ENCODE measurements at regions not wholly inside any gene's neighbourhood (a gene's known extent, or its start where the extent isn't known, plus 50 kb on each side); places are given as distances from the start of the nearest gene placed in this dataset.

DNA sequence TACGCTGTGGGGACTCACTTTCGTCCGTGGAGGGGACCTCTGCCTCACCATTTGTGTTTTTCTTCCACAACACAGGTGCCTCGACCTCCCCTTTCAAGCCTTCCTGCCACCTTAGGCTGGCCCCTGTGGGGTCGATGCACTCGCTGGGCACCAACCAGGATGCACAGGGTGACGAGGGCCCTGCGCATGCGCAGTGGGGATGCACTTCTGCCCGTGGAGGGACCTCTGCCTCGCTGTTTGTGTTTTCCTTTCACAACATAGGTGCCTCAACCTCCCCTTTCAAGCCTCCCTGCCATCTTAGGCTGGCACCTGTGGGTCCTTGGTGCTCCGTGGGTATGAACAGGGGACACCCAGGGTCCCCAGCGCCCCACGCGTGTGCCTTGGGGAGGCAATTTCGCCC lies 356.8 kb downstream of the ALG10 start:
- no peak for DNase-seq (ENCODE audit: extremely low read depth, low read depth)
- TF ChIP-seq, protein P1, sequence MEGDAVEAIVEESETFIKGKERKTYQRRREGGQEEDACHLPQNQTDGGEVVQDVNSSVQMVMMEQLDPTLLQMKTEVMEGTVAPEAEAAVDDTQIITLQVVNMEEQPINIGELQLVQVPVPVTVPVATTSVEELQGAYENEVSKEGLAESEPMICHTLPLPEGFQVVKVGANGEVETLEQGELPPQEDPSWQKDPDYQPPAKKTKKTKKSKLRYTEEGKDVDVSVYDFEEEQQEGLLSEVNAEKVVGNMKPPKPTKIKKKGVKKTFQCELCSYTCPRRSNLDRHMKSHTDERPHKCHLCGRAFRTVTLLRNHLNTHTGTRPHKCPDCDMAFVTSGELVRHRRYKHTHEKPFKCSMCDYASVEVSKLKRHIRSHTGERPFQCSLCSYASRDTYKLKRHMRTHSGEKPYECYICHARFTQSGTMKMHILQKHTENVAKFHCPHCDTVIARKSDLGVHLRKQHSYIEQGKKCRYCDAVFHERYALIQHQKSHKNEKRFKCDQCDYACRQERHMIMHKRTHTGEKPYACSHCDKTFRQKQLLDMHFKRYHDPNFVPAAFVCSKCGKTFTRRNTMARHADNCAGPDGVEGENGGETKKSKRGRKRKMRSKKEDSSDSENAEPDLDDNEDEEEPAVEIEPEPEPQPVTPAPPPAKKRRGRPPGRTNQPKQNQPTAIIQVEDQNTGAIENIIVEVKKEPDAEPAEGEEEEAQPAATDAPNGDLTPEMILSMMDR (IDR thresholded peaks at IDR 0.05; ENCODE audit: low read depth, low read length): no peak

DNA sequence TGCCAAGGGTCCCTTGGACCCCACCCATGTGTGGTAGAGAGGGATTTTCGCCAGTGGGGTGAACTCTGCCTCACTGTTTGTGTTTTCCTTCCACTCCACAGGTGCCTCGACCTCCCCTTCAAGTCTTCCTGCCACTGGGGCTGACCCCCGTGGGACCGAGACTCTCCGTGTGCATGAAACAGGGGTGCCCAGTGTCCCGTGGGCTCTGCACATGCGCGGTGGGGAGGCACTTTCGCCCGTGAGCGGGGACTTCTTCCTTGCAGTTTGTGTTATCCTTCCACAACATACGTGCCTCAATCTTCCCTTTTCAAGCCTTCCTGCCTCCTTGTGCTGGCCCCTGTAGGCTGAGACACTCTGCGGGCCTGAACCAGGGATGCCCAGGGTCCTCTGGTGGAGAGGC lies 362.4 kb downstream of the ALG10 start:
- TF ChIP-seq, protein P1 (IDR thresholded peaks at IDR 0.05; ENCODE audit: low read depth, low read length): no peak
- no peak for DNase-seq (ENCODE audit: extremely low read depth, low read depth)

DNA sequence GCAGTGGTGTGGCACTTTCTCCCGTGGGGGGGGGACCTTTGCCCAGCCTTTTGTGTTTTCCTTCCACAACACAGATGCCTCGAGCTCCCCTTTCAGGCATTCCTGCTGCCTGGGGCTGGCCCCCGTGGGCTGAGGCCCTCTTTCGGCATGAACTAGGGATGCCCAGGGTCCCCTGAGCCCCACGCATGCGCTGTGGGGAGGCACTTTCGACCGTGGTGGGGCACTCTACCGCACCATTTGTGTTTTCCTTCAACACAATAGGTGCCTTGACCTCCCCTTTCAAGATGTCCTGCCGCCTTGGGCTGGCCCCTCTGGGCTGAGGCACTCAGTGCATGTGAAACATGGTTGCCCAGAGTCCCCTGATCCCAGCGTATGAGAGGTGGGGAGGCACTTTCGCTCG lies 363.7 kb downstream of the ALG10 start:
- no peak for DNase-seq (ENCODE audit: extremely low read depth, low read depth)
- TF ChIP-seq, protein P1 (IDR thresholded peaks at IDR 0.05; ENCODE audit: low read depth, low read length): no peak

DNA sequence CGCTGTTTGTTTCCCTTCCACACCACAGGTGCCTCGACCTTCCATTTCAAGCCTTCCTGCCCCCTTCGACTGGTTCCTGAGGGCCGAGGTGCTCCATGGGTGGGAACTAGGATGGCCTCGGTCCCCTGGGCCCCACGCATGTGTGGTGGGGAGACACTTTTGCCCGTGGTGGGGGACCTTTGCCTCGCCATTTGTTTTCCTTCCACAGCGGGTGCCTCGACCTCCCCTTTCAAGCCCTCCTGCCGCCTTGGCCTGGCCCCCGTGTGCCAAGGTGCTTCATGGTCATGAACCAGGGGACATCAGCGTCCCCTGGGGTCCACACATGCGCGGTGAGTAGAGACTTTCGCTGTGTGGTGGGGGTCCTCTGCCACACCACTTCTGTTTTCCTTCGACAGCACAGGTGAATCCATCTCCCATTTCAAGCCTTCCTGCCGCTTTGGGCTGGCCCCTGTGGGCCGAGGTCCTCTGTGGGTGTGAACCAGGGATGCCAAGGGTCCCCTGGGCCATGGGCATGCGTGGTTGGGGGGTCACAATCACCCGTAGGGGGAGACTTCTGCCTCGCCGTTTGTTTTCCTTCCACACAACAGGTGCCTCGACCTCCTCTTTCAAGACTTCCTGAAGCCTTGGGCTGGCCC lies 364.4 kb downstream of the ALG10 start:
- DNase-seq (ENCODE audit: extremely low read depth, low read depth): no peak
- TF ChIP-seq, protein P1 (IDR thresholded peaks at IDR 0.05; ENCODE audit: low read depth, low read length): no peak

DNA sequence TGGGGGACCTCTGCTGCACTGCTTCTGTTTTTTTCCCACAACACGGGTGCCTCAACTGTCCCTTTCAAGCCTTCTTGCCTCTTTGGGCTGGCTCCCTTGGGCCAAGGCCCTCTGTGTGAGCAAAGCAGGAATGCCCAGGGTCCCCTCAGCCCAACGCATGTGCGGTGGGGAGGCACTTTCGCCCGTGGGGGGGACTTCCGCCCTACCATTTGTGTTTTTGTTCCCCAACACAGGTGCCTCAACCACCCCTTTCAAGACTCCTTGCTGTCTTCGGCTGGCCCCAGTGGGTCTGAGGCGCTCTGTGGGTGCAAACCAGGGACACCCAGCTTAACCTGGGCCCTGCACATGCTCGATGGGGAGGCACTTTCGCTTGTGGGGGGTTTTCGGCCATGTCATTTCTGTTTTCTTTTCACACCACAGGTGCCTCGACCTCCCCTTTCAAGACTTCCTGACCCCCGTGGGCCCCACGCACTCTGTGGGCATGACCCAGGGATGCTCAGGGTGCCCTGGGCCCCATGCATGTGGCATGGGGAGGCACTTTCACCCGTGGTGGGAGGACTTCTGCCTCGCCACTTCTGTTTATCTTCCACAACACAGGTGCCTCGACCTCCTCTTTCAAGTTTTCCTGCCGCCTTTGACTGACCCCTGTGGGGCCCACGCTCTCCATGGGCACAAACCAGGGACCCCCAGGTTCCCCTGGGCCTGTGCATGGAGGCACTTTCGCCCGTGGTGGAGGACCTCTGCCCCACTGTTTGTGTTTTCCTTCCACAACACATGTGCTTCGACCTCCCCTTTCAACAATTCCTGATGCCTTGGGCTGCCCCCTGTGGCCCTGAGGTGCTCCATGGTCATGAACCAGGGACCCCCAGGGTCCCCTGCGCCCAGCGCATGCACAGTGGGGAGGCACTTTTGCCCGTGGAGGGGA lies 365.7 kb downstream of the ALG10 start:
- DNase-seq (ENCODE audit: extremely low read depth, low read depth): no peak
- TF ChIP-seq, protein P1 (IDR thresholded peaks at IDR 0.05; ENCODE audit: low read depth, low read length): no peak

DNA sequence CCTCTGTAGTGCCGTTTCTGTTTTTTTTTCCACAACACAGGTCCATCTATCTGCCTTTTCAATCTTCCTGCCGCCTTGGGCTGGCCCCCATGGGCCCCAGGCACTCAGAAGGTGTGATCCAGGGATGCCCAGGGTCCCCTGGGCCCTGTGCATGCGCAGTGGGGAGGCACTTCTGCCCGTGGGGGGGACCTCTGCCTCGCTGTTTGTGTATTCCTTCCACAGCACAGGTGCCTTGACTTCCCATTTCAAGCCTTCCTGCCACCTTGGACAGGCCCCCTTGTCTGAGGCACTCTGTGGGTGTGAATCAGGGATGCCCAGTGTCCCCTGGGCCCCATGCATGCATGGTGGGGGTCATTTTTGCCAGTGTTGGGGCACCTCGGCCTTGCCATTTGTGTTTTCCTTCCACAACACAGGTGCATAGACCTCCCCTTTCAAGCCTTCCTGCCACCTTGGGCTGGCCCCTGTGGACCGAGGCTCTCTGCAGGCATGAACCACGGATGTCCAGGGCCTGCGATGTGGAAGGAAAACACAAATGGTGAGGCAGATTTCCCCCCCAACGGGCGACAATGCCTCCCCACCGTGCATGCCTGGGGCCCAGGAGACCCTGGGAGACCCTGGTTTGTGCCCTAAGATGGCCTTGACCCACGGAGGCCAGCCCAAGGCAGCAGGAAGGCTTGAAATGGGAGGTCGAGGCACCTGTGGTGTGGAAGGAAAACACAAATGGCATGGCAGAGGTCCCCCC lies 366.5 kb downstream of the ALG10 start:
- TF ChIP-seq, protein P1 (IDR thresholded peaks at IDR 0.05; ENCODE audit: low read depth, low read length): no peak
- no peak for DNase-seq (ENCODE audit: extremely low read depth, low read depth)
